ENCODE measurements at regions not wholly inside any gene's neighbourhood (a gene's known extent, or its start where the extent isn't known, plus 50 kb on each side); places are given as distances from the start of the nearest gene placed in this dataset.
A peak's percentile ranks its signal among the peaks of the same experiment; 100 is the strongest.
"Not testable (repeated sequence)": the region's sequence is repeated elsewhere in the genome, so short reads cannot be mapped to it uniquely, and the experiment has no call there.

DNA sequence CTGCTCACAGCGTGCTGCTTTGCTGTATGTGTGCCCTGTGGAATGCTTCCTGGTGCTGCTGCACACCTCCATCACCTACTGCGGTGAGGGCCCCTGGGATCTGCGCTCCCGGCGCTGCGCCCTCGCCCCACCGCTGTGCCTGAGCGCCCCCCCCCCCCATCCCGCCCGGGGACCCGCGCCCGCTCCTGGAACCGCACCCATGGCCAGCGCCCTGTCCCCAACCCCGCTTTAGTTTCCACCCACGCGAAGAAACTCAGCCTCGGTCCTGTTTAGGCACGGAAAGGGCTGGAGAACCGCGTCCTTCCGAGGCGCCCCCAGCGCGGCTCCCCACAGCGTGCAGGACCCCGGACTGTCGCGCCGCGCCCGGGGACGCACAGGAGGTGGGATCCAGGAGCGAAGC lies 265.5 kb downstream of the POTEB3 start:
- DNase-seq (ENCODE audit: low spot score): not testable (repeated sequence)

GRCh38 chr15:21151203-21151966 lies 285.3 kb upstream of the POTEB2 start:
- not testable (repeated sequence) for ATAC-seq
- DNase-seq (ENCODE audit: low spot score): peak; percentile 18

More for the DNA sequence above, 265.5 kb downstream of the POTEB3 start:
- ATAC-seq: not testable (repeated sequence)

GRCh38 chr15:21148136-21148535 lies 282.0 kb upstream of the POTEB2 start:
- peak; percentile 14 for DNase-seq (ENCODE audit: low spot score)
- ATAC-seq: not testable (repeated sequence)

- not testable (repeated sequence) for DNase-seq (ENCODE audit: low spot score); ATAC-seq
These were observed 267.8 kb upstream of the POTEB2 start for GRCh38 chr15:21133893-21134292.

GRCh38 chr15:21112271-21113053 lies 246.3 kb upstream of the POTEB2 start:
- ATAC-seq: not testable (repeated sequence)
- peak; percentile 48 for DNase-seq (ENCODE audit: low spot score)

DNA sequence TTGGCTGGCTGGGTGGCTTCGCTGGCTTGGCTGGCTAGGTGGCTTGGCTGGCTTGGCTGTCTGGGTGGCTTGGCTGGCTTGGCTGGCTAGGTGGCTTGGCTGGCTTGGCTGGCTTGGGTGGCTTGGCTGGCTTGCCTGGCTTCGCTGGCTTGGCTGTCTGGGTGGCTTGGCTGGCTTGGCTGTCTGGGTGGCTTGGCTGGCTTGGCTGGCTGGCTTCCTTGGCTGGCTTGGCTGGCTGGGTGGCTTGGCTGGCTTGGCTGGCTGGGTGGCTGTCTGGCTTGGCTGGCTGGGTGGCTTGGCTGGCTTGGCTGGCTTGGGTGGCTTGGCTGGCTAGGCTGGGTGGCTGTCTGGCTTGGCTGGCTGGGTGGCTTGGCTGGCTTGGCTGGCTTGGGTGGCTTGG lies 245.7 kb upstream of the POTEB2 start:
- not testable (repeated sequence) for ATAC-seq

GRCh38 chr15:21111172-21111571 lies 245.1 kb upstream of the POTEB2 start:
- ATAC-seq: not testable (repeated sequence)
- DNase-seq (ENCODE audit: low spot score): peak; percentile 46

More for the DNA sequence above, 245.7 kb upstream of the POTEB2 start:
- DNase-seq (ENCODE audit: low spot score): peak; percentile 63

- DNase-seq (ENCODE audit: low spot score): peak; percentile 75
- peak; percentile 35 for ATAC-seq
These were observed 244.2 kb upstream of the POTEB2 start for GRCh38 chr15:21110187-21110804.

GRCh38 chr15:21108384-21108783 lies 242.3 kb upstream of the POTEB2 start:
- ATAC-seq: not testable (repeated sequence)

DNA sequence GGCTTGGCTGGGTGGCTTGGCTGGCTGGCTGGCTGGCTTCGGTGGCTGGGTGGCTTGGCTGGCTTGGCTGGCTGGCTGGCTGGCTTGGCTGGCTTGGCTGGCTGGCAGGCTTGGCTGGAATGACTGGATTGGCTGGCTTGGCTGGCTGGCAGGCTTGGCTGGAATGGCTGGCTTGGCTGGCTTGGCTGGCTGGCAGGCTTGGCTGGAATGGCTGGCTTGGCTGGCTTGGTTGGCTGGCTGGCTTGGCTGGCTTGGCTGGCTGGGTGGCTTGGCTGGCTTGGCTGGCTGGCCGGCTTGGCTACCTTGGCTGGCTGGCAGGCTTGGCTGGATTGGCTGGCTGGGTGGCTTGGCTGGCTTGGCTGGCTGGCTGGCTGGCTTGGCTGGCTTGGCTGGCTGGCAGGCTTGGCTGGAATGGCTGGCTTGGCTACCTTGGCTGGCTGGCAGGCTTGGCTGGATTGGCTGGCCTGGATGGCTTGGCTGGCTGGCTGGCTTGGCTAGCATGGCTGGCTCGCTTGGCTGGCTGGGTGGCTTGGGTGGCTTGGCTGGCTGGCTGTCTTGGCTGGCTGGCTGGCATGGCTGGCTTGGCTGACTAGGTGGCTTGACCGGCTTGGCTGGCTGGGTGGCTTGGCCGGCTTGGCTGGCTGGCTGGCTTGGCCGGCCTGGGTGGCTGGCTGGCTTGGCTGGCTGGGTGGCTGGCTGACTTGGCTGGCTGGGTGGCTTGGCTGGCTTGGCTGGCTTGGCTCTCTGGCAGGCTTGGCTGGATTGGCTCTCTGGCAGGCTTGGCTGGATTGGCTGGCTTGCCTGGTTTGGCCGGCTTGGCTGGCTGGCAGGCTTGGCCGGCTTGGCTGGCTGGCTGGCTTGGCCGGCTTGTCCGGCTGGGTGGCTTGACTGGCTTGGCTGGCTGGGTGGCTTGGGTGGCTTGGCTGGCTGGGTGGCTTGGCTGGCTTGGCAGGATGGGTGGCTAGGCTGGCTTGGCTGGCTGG lies 241.6 kb upstream of the POTEB2 start:
- peak; percentile 28 for ATAC-seq
- not testable (repeated sequence) for DNase-seq (ENCODE audit: low spot score)

More at GRCh38 chr15:21108384-21108783, 242.3 kb upstream of the POTEB2 start:
- DNase-seq (ENCODE audit: low spot score): not testable (repeated sequence)

DNA sequence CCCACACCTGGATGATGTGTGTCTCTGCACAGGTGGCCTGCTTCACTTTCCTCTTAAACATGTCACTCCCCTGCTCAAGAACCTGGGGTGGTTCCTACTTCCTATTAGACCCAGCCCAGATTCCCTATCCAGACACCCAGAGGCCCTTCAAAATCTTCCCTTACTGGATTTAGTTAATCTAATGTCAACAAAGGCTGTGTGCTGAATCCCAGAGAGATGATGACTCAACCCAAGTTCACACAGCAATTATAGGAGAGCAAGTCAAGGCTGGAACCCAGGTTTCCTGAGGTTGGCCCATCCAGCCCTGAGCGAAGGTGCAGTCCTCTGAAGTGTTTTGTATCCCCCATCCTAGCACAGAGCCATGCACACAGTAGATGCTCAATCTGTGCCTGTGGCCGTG lies 230.5 kb upstream of the POTEB2 start:
- not testable (repeated sequence) for DNase-seq (ENCODE audit: low spot score)

DNA sequence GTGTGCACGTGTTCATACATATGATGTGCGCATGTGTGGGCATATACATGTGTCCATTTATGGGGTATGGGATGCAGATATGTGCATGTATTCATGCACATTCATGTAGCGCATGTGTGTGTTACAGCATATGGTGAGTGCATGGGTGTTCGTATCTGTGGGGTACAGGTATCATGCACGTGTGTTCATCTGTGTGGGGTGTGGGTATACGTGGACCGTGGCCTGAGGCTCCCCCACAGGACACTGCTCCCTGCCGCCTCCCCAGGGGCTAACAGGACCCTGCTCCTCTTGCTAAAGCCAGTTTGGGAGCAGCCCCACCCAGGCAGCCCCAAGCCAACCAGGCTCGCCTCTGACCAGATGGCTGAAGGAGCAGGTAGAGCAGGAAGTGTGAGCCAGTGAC lies 213.4 kb upstream of the POTEB2 start:
- not testable (repeated sequence) for ATAC-seq; DNase-seq (ENCODE audit: low spot score)

More for the DNA sequence above, 230.5 kb upstream of the POTEB2 start:
- ATAC-seq: not testable (repeated sequence)

- ATAC-seq; DNase-seq (ENCODE audit: low spot score): not testable (repeated sequence)
These were observed 202.8 kb upstream of the POTEB2 start for GRCh38 chr15:21068917-21069316.

DNA sequence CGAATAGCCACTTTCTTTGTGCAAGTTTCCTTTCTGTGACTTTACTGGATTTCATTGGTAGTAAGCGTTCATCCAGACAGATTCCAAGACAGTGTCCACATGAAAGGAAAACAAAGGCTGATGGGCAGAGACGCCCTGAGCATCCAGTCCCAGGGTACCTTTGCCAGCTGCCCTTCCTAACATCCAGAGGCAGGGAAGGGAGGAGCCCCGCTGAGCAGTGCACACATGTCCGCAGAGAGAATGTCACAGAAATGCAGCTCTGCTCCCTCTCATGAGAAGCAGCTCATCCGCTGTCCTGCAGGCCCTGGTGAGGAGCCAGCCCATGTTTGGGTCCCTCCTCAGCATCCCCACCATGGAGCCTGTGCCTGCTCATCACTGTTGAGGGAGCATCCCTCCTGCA lies 197.4 kb upstream of the POTEB2 start:
- DNase-seq (ENCODE audit: low spot score); ATAC-seq: not testable (repeated sequence)

DNA sequence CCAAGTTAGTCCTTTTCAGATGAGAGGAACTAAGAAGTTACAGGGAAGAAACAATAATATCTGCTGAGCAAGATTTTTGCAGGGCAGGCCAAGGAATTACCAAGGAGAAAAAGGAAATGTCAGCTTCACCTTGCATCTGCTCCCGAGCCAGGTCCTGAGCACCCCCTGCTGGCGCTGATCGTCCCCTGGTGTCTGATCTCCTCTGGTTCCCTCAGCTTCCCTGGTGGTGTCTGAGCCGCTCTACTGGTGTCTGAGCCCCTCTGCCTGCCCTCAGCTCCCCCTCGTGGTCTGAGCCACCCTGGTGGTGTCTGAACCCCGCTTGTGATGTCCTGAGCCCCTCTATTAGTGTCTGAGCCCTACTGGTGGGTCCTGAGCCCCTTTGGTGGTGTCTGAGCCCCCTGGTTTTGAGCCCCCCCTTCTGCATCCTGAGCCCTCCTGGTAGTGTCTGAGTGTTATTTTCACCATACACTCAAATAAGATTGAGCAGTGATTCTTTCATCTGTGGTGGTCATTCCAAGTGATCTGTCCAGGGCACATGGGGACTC lies 196.6 kb upstream of the POTEB2 start:
- ATAC-seq: peak; percentile 31
- DNase-seq (ENCODE audit: low spot score): not testable (repeated sequence)

- not testable (repeated sequence) for ATAC-seq; DNase-seq (ENCODE audit: low spot score)
These were observed 185.8 kb upstream of the POTEB2 start for GRCh38 chr15:21051866-21052265.

- ATAC-seq; DNase-seq (ENCODE audit: low spot score): not testable (repeated sequence)
These were observed 165.6 kb upstream of the POTEB2 start for GRCh38 chr15:21031703-21032102.

DNA sequence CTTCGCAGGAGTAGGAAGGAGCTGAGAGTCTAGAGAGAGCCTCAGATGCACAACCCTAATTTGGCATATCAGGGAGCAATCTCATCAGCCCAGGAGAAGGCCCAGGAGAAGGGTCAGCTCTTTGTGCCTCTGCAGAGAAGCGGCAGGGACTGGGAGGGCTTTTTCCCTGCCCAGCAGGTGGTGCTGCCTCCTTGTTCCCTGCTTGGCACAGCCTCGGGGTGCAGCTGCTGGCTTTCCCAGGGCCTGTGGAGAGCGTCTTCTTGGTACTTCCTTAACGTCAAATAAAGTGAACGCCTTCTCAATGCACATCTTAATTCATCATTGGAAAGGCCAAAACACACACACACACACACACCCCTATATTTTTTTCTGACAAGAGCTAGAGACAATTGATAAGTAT lies 162.9 kb upstream of the POTEB2 start:
- not testable (repeated sequence) for ATAC-seq; DNase-seq (ENCODE audit: low spot score)

- not testable (repeated sequence) for DNase-seq (ENCODE audit: low spot score)
These were observed 161.8 kb upstream of the POTEB2 start for GRCh38 chr15:21027942-21028341.

More at GRCh38 chr15:21027942-21028341, 161.8 kb upstream of the POTEB2 start:
- peak; percentile 78 for ATAC-seq

Data from left lobe of liver (tissue), 2 donors.